ENCODE measurements at regions not wholly inside any gene's neighbourhood (a gene's known extent, or its start where the extent isn't known, plus 50 kb on each side); places are given as distances from the start of the nearest gene placed in this dataset.

- Histone ChIP-seq H3K36me3 (ENCODE audit: insufficient read depth, low read length) (no peaks in the 10 kb centered on the region), H3K27ac (ENCODE audit: low read depth, low read length) (no peak overlapping the region), H3K9ac (ENCODE audit: low read length) (no peak overlapping the region), H3K27me3 (ENCODE audit: control insufficient read depth in 1 of 2, insufficient read depth in 2 of 2, low read length in 2 of 2) (no peaks in the 10 kb centered on the region), H3K4me3 (ENCODE audit: low read depth in 1 of 2, low read length in 2 of 2) (no peak overlapping the region), H3K9me3 (ENCODE audit: low read length) (no peaks in the 10 kb centered on the region), H3K4me1 (ENCODE audit: insufficient read depth, low read length) (peaks cover 7% of the 10 kb centered on the region)
Observed at GRCh38 chr1:81666586-81666985, 134.1 kb upstream of the ADGRL2 start.

GRCh38 chr1:81664341-81664740, 136.4 kb upstream of the ADGRL2 start:
- Histone ChIP-seq H3K27me3 (ENCODE audit: control insufficient read depth in 1 of 2, insufficient read depth in 2 of 2, low read length in 2 of 2) (no peaks in the 10 kb centered on the region), H3K4me1 (ENCODE audit: insufficient read depth, low read length) (no peaks in the 10 kb centered on the region), H3K4me3 (ENCODE audit: low read depth in 1 of 2, low read length in 2 of 2) (no peak overlapping the region), H3K27ac (ENCODE audit: low read depth, low read length) (no peak overlapping the region), H3K9ac (ENCODE audit: low read length) (no peak overlapping the region), H3K36me3 (ENCODE audit: insufficient read depth, low read length) (no peaks in the 10 kb centered on the region), H3K9me3 (ENCODE audit: low read length) (no peaks in the 10 kb centered on the region)

- no peaks in the 10 kb centered on the region for H3K27me3 ChIP-seq (ENCODE audit: control insufficient read depth in 1 of 2, insufficient read depth in 2 of 2, low read length in 2 of 2)
- no peak overlapping the region for H3K27ac ChIP-seq (ENCODE audit: low read depth, low read length)
- H3K4me1 ChIP-seq (ENCODE audit: insufficient read depth, low read length): no peaks in the 10 kb centered on the region
- H3K9me3 ChIP-seq (ENCODE audit: low read length): no peaks in the 10 kb centered on the region
- no peaks in the 10 kb centered on the region for H3K36me3 ChIP-seq (ENCODE audit: insufficient read depth, low read length)
- H3K4me3 ChIP-seq (ENCODE audit: low read depth in 1 of 2, low read length in 2 of 2): no peak overlapping the region
- no peak overlapping the region for H3K9ac ChIP-seq (ENCODE audit: low read length)
Observed at GRCh38 chr1:81662913-81663526, 137.7 kb upstream of the ADGRL2 start.

- Histone ChIP-seq H3K4me1 (ENCODE audit: insufficient read depth, low read length) (no peaks in the 10 kb centered on the region), H3K27ac (ENCODE audit: low read depth, low read length) (no peak overlapping the region), H3K4me3 (ENCODE audit: low read depth in 1 of 2, low read length in 2 of 2) (no peak overlapping the region), H3K9ac (ENCODE audit: low read length) (no peak overlapping the region), H3K27me3 (ENCODE audit: control insufficient read depth in 1 of 2, insufficient read depth in 2 of 2, low read length in 2 of 2) (no peaks in the 10 kb centered on the region), H3K36me3 (ENCODE audit: insufficient read depth, low read length) (no peaks in the 10 kb centered on the region), H3K9me3 (ENCODE audit: low read length) (no peaks in the 10 kb centered on the region)
Observed at GRCh38 chr1:81660286-81660685, 140.4 kb upstream of the ADGRL2 start.

- Histone ChIP-seq H3K9ac (ENCODE audit: low read length) (no peak overlapping the region), H3K9me3 (ENCODE audit: low read length) (no peaks in the 10 kb centered on the region), H3K4me3 (ENCODE audit: low read depth in 1 of 2, low read length in 2 of 2) (no peak overlapping the region), H3K4me1 (ENCODE audit: insufficient read depth, low read length) (no peaks in the 10 kb centered on the region), H3K27me3 (ENCODE audit: control insufficient read depth in 1 of 2, insufficient read depth in 2 of 2, low read length in 2 of 2) (no peaks in the 10 kb centered on the region), H3K36me3 (ENCODE audit: insufficient read depth, low read length) (no peaks in the 10 kb centered on the region), H3K27ac (ENCODE audit: low read depth, low read length) (no peak overlapping the region)
Observed at GRCh38 chr1:81654657-81655056, 146.1 kb upstream of the ADGRL2 start.

GRCh38 chr1:81654147-81654546, 146.6 kb upstream of the ADGRL2 start:
- no peak overlapping the region for H3K27ac ChIP-seq (ENCODE audit: low read depth, low read length)
- H3K4me3 ChIP-seq (ENCODE audit: low read depth in 1 of 2, low read length in 2 of 2): no peak overlapping the region
- no peak overlapping the region for H3K9ac ChIP-seq (ENCODE audit: low read length)
- H3K4me1 ChIP-seq (ENCODE audit: insufficient read depth, low read length): no peaks in the 10 kb centered on the region
- no peaks in the 10 kb centered on the region for H3K9me3 ChIP-seq (ENCODE audit: low read length)
- H3K27me3 ChIP-seq (ENCODE audit: control insufficient read depth in 1 of 2, insufficient read depth in 2 of 2, low read length in 2 of 2): no peaks in the 10 kb centered on the region
- no peaks in the 10 kb centered on the region for H3K36me3 ChIP-seq (ENCODE audit: insufficient read depth, low read length)

- no peaks in the 10 kb centered on the region for H3K4me1 ChIP-seq (ENCODE audit: insufficient read depth, low read length)
- H3K36me3 ChIP-seq (ENCODE audit: insufficient read depth, low read length): no peaks in the 10 kb centered on the region
- H3K9me3 ChIP-seq (ENCODE audit: low read length): no peaks in the 10 kb centered on the region
- no peak overlapping the region for H3K9ac ChIP-seq (ENCODE audit: low read length)
- no peak overlapping the region for H3K27ac ChIP-seq (ENCODE audit: low read depth, low read length)
- no peaks in the 10 kb centered on the region for H3K27me3 ChIP-seq (ENCODE audit: control insufficient read depth in 1 of 2, insufficient read depth in 2 of 2, low read length in 2 of 2)
- no peak overlapping the region for H3K4me3 ChIP-seq (ENCODE audit: low read depth in 1 of 2, low read length in 2 of 2)
Observed at GRCh38 chr1:81650776-81651175, 150.0 kb upstream of the ADGRL2 start.

- H3K4me1 ChIP-seq (ENCODE audit: insufficient read depth, low read length): no peaks in the 10 kb centered on the region
- no peaks in the 10 kb centered on the region for H3K36me3 ChIP-seq (ENCODE audit: insufficient read depth, low read length)
- H3K27me3 ChIP-seq (ENCODE audit: control insufficient read depth in 1 of 2, insufficient read depth in 2 of 2, low read length in 2 of 2): no peaks in the 10 kb centered on the region
- no peaks in the 10 kb centered on the region for H3K9me3 ChIP-seq (ENCODE audit: low read length)
- H3K4me3 ChIP-seq (ENCODE audit: low read depth in 1 of 2, low read length in 2 of 2): no peak overlapping the region
- H3K27ac ChIP-seq (ENCODE audit: low read depth, low read length): no peak overlapping the region
- H3K9ac ChIP-seq (ENCODE audit: low read length): no peak overlapping the region
Observed at GRCh38 chr1:81635816-81636215, 164.9 kb upstream of the ADGRL2 start.

- Histone ChIP-seq H3K27me3 (ENCODE audit: control insufficient read depth in 1 of 2, insufficient read depth in 2 of 2, low read length in 2 of 2) (no peaks in the 10 kb centered on the region), H3K27ac (ENCODE audit: low read depth, low read length) (no peak overlapping the region), H3K9me3 (ENCODE audit: low read length) (no peaks in the 10 kb centered on the region), H3K9ac (ENCODE audit: low read length) (no peak overlapping the region), H3K4me1 (ENCODE audit: insufficient read depth, low read length) (no peaks in the 10 kb centered on the region), H3K36me3 (ENCODE audit: insufficient read depth, low read length) (no peaks in the 10 kb centered on the region), H3K4me3 (ENCODE audit: low read depth in 1 of 2, low read length in 2 of 2) (no peak overlapping the region)
Observed at GRCh38 chr1:81634294-81634693, 166.4 kb upstream of the ADGRL2 start.

GRCh38 chr1:81619156-81619555, 181.6 kb upstream of the ADGRL2 start:
- no peaks in the 10 kb centered on the region for H3K27me3 ChIP-seq (ENCODE audit: control insufficient read depth in 1 of 2, insufficient read depth in 2 of 2, low read length in 2 of 2)
- H3K9me3 ChIP-seq (ENCODE audit: low read length): no peaks in the 10 kb centered on the region
- no peak overlapping the region for H3K27ac ChIP-seq (ENCODE audit: low read depth, low read length)
- H3K36me3 ChIP-seq (ENCODE audit: insufficient read depth, low read length): no peaks in the 10 kb centered on the region
- no peaks in the 10 kb centered on the region for H3K4me1 ChIP-seq (ENCODE audit: insufficient read depth, low read length)
- no peak overlapping the region for H3K4me3 ChIP-seq (ENCODE audit: low read depth in 1 of 2, low read length in 2 of 2)
- H3K9ac ChIP-seq (ENCODE audit: low read length): no peak overlapping the region

GRCh38 chr1:81618376-81618775, 182.4 kb upstream of the ADGRL2 start:
- no peak overlapping the region for H3K27ac ChIP-seq (ENCODE audit: low read depth, low read length)
- no peaks in the 10 kb centered on the region for H3K36me3 ChIP-seq (ENCODE audit: insufficient read depth, low read length)
- no peaks in the 10 kb centered on the region for H3K4me1 ChIP-seq (ENCODE audit: insufficient read depth, low read length)
- no peaks in the 10 kb centered on the region for H3K27me3 ChIP-seq (ENCODE audit: control insufficient read depth in 1 of 2, insufficient read depth in 2 of 2, low read length in 2 of 2)
- H3K4me3 ChIP-seq (ENCODE audit: low read depth in 1 of 2, low read length in 2 of 2): no peak overlapping the region
- H3K9ac ChIP-seq (ENCODE audit: low read length): no peak overlapping the region
- H3K9me3 ChIP-seq (ENCODE audit: low read length): no peaks in the 10 kb centered on the region

- Histone ChIP-seq H3K9me3 (ENCODE audit: low read length) (no peaks in the 10 kb centered on the region), H3K4me3 (ENCODE audit: low read depth in 1 of 2, low read length in 2 of 2) (no peak overlapping the region), H3K27ac (ENCODE audit: low read depth, low read length) (no peak overlapping the region), H3K4me1 (ENCODE audit: insufficient read depth, low read length) (no peaks in the 10 kb centered on the region), H3K36me3 (ENCODE audit: insufficient read depth, low read length) (no peaks in the 10 kb centered on the region), H3K27me3 (ENCODE audit: control insufficient read depth in 1 of 2, insufficient read depth in 2 of 2, low read length in 2 of 2) (no peaks in the 10 kb centered on the region), H3K9ac (ENCODE audit: low read length) (no peak overlapping the region)
Observed at GRCh38 chr1:81617308-81617967, 183.3 kb upstream of the ADGRL2 start.
